Effector CD8-positive, alpha-beta T cell (primary cell): ENCODE measurements at regions not wholly inside any gene's neighbourhood (a gene's known extent, or its start where the extent isn't known, plus 50 kb on each side); places are given as distances from the start of the nearest gene placed in this dataset.
"Not testable (repeated sequence)": the region's sequence is repeated elsewhere in the genome, so short reads cannot be mapped to it uniquely, and the experiment has no call there.

Experiments used
- DNase-seq: peaks from one replicate; lab custom pipeline; 2025; lab: John Stamatoyannopoulos, UW

GRCh38 chr14:62409626-62410300 lies 635.5 kb downstream of the KCNH5 start:
- DNase-seq, result no peak

GRCh38 chr14:62420847-62421246 lies 624.4 kb downstream of the KCNH5 start:
- no peak for DNase-seq

- DNase-seq, result no peak
Measured at GRCh38 chr14:62428429-62429203, 616.6 kb downstream of the KCNH5 start.

- no peak for DNase-seq
Measured at GRCh38 chr14:62429683-62430082, 615.6 kb downstream of the KCNH5 start.

- DNase-seq, result no peak
Measured at GRCh38 chr14:62431496-62431895, 613.8 kb downstream of the KCNH5 start.

GRCh38 chr14:62432955-62433354 lies 612.3 kb downstream of the KCNH5 start:
- DNase-seq, result no peak

- DNase-seq, result no peak
Measured at GRCh38 chr14:62436261-62436660, 609.0 kb downstream of the KCNH5 start.

GRCh38 chr14:62439210-62439609 lies 606.0 kb downstream of the KCNH5 start:
- no peak for DNase-seq

- no peak for DNase-seq
Measured at GRCh38 chr14:62443796-62444195, 601.5 kb downstream of the KCNH5 start.

GRCh38 chr14:62445570-62445969 lies 599.7 kb downstream of the KCNH5 start:
- no peak for DNase-seq

GRCh38 chr14:62451221-62451620 lies 594.0 kb downstream of the KCNH5 start:
- DNase-seq, result no peak

- DNase-seq, result no peak
Measured at GRCh38 chr14:62453226-62453625, 592.0 kb downstream of the KCNH5 start.

- no peak for DNase-seq
Measured at GRCh38 chr14:62455446-62455845, 589.8 kb downstream of the KCNH5 start.

- DNase-seq, result no peak
Measured at GRCh38 chr14:62462988-62463387, 582.3 kb downstream of the KCNH5 start.

GRCh38 chr14:62468946-62469345 lies 576.3 kb downstream of the KCNH5 start:
- DNase-seq, result no peak

- DNase-seq, result no peak
Measured at GRCh38 chr14:62470935-62471334, 574.3 kb downstream of the KCNH5 start.

- DNase-seq, result no peak
Measured at GRCh38 chr14:62491146-62491545, 554.1 kb downstream of the KCNH5 start.

- DNase-seq, result no peak
Measured at GRCh38 chr14:62497708-62498107, 547.5 kb downstream of the KCNH5 start.

GRCh38 chr14:62501021-62501750 lies 544.1 kb downstream of the KCNH5 start:
- no peak for DNase-seq

GRCh38 chr14:62505045-62505444 lies 540.2 kb downstream of the KCNH5 start:
- DNase-seq, result no peak

- not testable (repeated sequence) for DNase-seq
Measured at GRCh38 chr14:62521309-62521708, 523.9 kb downstream of the KCNH5 start.

- DNase-seq, result no peak
Measured at GRCh38 chr14:62528296-62528695, 517.0 kb downstream of the KCNH5 start.

GRCh38 chr14:62532181-62532580 lies 513.1 kb downstream of the KCNH5 start:
- DNase-seq, result no peak
